ENCODE measurements at regions not wholly inside any gene's neighbourhood (a gene's known extent, or its start where the extent isn't known, plus 50 kb on each side); places are given as distances from the start of the nearest gene placed in this dataset.

DNA sequence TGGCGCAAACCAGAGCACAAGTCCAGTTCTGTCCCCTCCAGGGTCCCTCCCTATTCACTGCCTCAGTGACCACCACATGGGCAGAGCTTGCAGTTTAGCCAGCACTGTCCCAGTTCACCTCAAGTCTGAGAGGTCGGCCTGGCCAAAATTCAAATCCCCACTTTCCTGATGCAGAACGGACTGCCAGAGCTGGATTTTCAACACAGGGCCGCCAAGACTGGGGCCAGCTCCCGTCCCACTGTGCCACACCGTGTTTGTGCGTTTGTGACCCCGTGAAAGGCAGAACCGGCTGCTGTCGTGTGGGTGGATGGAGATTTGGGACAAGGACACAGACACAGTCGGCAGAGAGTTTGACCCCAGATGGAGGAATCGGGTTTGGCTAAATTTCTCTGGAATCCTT, 176.7 kb downstream of the URI1 start:
- 69 to 75% (median 74%) methylated on average over 10 to 12 of the region's 12 CpGs for WGBS, 4 donors
- intact Hi-C loops (cut with DNase I), result no loop called here

GRCh38 chr19:30119180-30119908, 177.3 kb downstream of the URI1 start:
- Histone ChIP-seq H3K9me3 (replicated peaks in 1 of 3) (no peaks in the 10 kb centered on the region), H3K4me1 (replicated peaks in 1 of 2) (no peaks in the 10 kb centered on the region), H3K36me3 (replicated peaks in 1 of 2) (no peaks in the 10 kb centered on the region), H3K27ac (no peak overlapping the region), H3K4me3 (no peak overlapping the region), H3K27me3 (no peaks in the 10 kb centered on the region)
- no peak for TF ChIP-seq POLR2A (IDR thresholded peaks at IDR 0.05)
- TF ChIP-seq, protein P1, sequence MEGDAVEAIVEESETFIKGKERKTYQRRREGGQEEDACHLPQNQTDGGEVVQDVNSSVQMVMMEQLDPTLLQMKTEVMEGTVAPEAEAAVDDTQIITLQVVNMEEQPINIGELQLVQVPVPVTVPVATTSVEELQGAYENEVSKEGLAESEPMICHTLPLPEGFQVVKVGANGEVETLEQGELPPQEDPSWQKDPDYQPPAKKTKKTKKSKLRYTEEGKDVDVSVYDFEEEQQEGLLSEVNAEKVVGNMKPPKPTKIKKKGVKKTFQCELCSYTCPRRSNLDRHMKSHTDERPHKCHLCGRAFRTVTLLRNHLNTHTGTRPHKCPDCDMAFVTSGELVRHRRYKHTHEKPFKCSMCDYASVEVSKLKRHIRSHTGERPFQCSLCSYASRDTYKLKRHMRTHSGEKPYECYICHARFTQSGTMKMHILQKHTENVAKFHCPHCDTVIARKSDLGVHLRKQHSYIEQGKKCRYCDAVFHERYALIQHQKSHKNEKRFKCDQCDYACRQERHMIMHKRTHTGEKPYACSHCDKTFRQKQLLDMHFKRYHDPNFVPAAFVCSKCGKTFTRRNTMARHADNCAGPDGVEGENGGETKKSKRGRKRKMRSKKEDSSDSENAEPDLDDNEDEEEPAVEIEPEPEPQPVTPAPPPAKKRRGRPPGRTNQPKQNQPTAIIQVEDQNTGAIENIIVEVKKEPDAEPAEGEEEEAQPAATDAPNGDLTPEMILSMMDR (IDR thresholded peaks at IDR 0.05), result no peak
- intact Hi-C loops (cut with DNase I), result no loop called here
- DNase-seq, result no peak
- 71 to 80% (median 73%) methylated on average over 12 of the region's 12 CpGs for WGBS, 4 donors

More for the DNA sequence above, 176.7 kb downstream of the URI1 start:
- Histone ChIP-seq H3K4me1 (replicated peaks in 1 of 2) (no peaks in the 10 kb centered on the region), H3K36me3 (replicated peaks in 1 of 2) (no peaks in the 10 kb centered on the region), H3K4me3 (no peak overlapping the region), H3K27ac (no peak overlapping the region), H3K9me3 (replicated peaks in 1 of 3) (no peaks in the 10 kb centered on the region), H3K27me3 (no peaks in the 10 kb centered on the region)
- TF ChIP-seq, protein P1 (IDR thresholded peaks at IDR 0.05), result no peak
- TF ChIP-seq POLR2A (IDR thresholded peaks at IDR 0.05), result no peak
- DNase-seq, result no peak

- 79 to 86% (median 84%) methylated on average over 4 of the region's 4 CpGs for WGBS, 4 donors
- Histone ChIP-seq H3K4me1 (replicated peaks in 1 of 2) (no peaks in the 10 kb centered on the region), H3K36me3 (replicated peaks in 1 of 2) (no peaks in the 10 kb centered on the region), H3K4me3 (no peak overlapping the region), H3K27me3 (no peaks in the 10 kb centered on the region), H3K9me3 (replicated peaks in 1 of 3) (no peaks in the 10 kb centered on the region), H3K27ac (no peak overlapping the region)
- TF ChIP-seq POLR2A (IDR thresholded peaks at IDR 0.05), result no peak
- TF ChIP-seq, protein P1 (IDR thresholded peaks at IDR 0.05), result no peak
- DNase-seq, result no peak
- intact Hi-C loops (cut with DNase I), result no loop called here
Measured at GRCh38 chr19:30120860-30121484, 178.9 kb downstream of the URI1 start.

GRCh38 chr19:30122431-30122830, 180.4 kb downstream of the URI1 start:
- intact Hi-C loops (cut with DNase I), result no loop called here
- DNase-seq, result no peak
- Histone ChIP-seq H3K36me3 (replicated peaks in 1 of 2) (no peaks in the 10 kb centered on the region), H3K4me1 (replicated peaks in 1 of 2) (no peaks in the 10 kb centered on the region), H3K27me3 (no peaks in the 10 kb centered on the region), H3K27ac (no peak overlapping the region), H3K4me3 (no peak overlapping the region), H3K9me3 (replicated peaks in 1 of 3) (no peaks in the 10 kb centered on the region)
- 68 to 86% (median 78%) methylated on average over 9 of the region's 9 CpGs for WGBS, 4 donors
- TF ChIP-seq, protein P1 (IDR thresholded peaks at IDR 0.05), result no peak
- no peak for TF ChIP-seq POLR2A (IDR thresholded peaks at IDR 0.05)
